GM06990 (cell line): ENCODE measurements at regions not wholly inside any gene's neighbourhood (a gene's known extent, or its start where the extent isn't known, plus 50 kb on each side); places are given as distances from the start of the nearest gene placed in this dataset.

ENCODE experiments used
- DNase-seq: peaks from one replicate; pipeline ENCODE4 v3.0.0-alpha.2; 2011; ENCODE audit not compliant: insufficient read length; ENCODE audit errors: extremely low read depth
- H3K27me3 ChIP-seq: replicated peaks from 2 replicates; pipeline ENCODE4 v1.6.0; 2011; ENCODE audit warnings: low read length; ENCODE audit not compliant: control insufficient read depth, insufficient read depth
- H3K36me3 ChIP-seq: 2 replicates; pipeline ENCODE4 v1.5.1; 2011; ENCODE audit warnings: low read length; ENCODE audit not compliant: control insufficient read depth, insufficient read depth
- H3K4me3 ChIP-seq: replicated peaks from 2 replicates; pipeline ENCODE4 v1.5.1; 2011; ENCODE audit warnings: low read depth, mild to moderate bottlenecking, control low read depth, low read length
- TF ChIP-seq, protein P1 (sequence below): IDR thresholded peaks from 2 replicates; pipeline ENCODE4 v1.5.1; 2011; ENCODE audit warnings: low read length, control low read depth, mild to moderate bottlenecking, inconsistent platforms; ENCODE audit not compliant: insufficient read depth, poor library complexity, severe bottlenecking

DNA sequence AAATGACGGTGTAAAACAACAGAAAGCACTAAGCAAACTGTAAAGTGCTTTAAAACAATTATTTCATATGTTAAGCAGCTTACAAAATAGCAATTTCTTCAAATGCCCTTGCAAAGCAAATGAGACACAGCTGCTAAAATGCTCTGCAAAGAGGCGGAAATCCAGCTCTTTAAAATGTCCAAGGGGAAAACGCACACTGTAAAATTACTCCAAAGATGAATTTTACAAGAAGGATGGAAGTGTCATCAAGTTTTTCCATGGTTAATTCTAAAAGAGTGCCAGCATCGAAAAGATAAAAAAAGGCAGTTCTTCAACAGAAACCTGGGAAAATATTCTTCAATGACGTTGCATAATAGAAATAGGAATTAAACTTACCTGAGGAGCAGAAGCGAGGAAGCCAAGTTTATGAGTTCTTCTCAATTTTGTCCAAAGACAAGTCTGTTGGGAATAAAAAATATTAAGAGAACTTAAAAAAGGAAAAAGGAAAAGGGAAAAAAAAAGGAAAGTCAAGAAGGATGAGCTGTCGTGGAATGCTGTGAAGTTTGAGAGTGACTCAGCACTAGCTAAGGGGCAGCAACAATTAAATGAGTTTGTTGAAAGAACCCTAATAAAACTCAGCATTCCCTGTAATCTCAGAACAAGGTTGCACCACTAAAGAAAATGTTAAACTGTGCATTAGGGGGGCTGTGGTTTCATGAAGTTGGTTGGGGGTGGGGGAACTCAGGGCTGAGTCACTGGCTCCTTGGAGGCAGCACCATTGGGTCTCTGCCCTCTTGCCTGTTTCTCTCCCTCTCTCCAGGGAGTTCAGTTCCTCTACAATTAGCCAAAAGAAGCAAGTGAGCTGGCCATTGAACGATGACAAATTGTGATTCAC, 64.2 kb upstream of the BLID start:
- Histone ChIP-seq H3K27me3 (no peaks in the 10 kb centered on the region), H3K36me3 (no peaks in the 10 kb centered on the region), H3K4me3 (no peak overlapping the region)
- TF ChIP-seq, protein P1, sequence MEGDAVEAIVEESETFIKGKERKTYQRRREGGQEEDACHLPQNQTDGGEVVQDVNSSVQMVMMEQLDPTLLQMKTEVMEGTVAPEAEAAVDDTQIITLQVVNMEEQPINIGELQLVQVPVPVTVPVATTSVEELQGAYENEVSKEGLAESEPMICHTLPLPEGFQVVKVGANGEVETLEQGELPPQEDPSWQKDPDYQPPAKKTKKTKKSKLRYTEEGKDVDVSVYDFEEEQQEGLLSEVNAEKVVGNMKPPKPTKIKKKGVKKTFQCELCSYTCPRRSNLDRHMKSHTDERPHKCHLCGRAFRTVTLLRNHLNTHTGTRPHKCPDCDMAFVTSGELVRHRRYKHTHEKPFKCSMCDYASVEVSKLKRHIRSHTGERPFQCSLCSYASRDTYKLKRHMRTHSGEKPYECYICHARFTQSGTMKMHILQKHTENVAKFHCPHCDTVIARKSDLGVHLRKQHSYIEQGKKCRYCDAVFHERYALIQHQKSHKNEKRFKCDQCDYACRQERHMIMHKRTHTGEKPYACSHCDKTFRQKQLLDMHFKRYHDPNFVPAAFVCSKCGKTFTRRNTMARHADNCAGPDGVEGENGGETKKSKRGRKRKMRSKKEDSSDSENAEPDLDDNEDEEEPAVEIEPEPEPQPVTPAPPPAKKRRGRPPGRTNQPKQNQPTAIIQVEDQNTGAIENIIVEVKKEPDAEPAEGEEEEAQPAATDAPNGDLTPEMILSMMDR, result no peak
- DNase-seq, result no peak

DNA sequence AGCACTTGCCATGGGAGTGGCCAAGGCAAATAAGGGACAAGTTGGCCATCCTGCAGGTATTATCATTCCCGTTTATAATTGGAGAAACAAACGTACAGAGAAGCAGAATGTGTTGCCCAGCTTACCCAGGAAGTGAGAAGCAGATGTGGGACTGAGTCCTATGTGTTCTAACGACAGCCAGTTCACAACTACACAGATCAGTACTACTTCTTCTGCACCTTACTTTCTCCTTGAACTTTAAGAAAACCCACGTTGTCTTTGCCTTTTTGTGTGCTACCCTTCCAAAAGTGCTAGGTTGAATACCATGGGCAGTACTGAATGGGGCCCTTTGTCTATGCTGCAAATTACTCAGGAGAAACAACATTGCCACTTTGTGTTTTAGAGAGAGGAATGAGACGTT, 62.8 kb upstream of the BLID start:
- no peak for DNase-seq
- no peaks in the 10 kb centered on the region for H3K36me3 ChIP-seq
- H3K4me3 ChIP-seq, result no peak overlapping the region
- H3K27me3 ChIP-seq, result no peaks in the 10 kb centered on the region
- TF ChIP-seq, protein P1, result no peak

DNA sequence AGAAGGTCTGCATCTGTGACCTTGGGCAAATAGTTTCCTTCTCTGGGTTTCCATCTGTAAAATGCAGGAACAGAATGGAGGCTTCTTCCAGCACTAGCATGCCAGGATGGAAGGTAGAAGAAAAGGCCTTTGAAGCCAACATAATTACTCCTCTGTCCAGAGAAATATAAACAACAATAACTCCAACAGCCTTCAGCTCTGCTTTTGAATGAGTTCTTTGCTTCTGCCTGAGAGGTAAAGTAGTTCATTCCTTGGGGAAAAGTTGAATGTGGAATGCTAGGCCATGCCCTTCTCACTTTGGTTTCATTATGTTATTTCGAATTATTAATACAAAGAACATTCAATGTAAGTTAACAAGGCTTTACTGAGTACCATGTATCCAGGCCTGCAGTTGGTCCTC, 61.2 kb upstream of the BLID start:
- DNase-seq, result no peak
- Histone ChIP-seq H3K36me3 (no peaks in the 10 kb centered on the region), H3K4me3 (no peak overlapping the region), H3K27me3 (no peaks in the 10 kb centered on the region; the same call in 1 of the 2 replicates)
- TF ChIP-seq, protein P1, result no peak

DNA sequence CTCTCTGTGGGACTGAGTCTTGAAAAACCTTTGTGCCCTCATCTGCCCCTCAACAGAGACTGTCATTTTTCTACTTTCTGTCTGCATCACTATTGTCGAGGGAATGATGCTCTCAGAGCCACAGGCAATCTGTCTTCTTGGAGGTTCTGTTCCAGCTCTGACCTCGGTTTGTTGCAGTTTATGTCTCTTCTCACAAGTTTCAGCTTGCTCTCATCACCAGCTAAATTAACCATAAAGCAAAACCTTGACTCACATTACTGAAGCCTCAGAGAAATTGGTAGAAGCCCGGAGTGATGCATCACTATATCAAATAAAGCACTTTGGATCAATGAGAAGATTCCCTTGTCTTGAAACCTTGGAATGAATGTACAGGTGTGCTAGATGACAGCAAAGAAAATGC, 60.6 kb upstream of the BLID start:
- Histone ChIP-seq H3K36me3 (no peaks in the 10 kb centered on the region), H3K4me3 (no peak overlapping the region), H3K27me3 (no peaks in the 10 kb centered on the region; the same call in 1 of the 2 replicates)
- DNase-seq, result no peak
- TF ChIP-seq, protein P1, result no peak

DNA sequence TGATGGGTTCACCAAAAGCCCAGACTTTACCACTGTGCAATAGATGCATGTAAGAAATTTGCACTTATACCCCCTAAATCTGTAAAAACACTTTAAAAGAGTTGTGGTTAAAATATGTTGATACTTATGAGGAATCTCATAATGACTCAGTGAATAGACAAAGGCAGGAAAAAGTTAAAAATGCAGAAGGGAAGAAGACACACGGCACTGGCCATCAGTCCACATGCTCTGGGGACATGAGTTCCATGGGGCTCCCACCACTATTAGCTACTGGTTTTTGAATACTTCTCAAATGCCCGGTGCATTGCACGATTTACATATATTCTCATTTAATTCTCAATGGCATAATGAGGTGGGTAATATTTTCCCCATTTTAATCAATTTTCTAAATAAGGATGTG, 59.3 kb upstream of the BLID start:
- DNase-seq, result no peak
- no peaks in the 10 kb centered on the region for H3K36me3 ChIP-seq
- TF ChIP-seq, protein P1, result no peak
- H3K27me3 ChIP-seq, result no peaks in the 10 kb centered on the region; the same call in 1 of the 2 replicates
- H3K4me3 ChIP-seq, result no peak overlapping the region

DNA sequence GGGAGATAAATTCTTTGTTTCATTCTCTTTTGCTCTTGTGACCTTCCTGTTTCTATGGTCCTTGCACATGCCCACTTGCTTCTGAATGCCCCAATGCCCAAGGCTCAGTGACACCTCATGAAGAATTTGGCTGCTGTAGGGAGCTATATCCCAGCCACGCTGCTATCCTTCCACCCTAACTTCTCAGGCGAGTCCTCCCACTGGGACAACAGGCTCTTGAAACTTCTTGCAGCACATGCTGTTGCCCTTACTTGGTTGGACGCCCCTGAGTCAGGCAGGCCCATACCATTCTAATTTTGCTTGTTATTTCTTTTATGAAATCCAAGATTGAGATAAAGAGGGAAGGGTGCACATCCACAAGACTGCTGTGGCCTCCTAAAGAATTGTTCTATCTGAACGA, 57.6 kb upstream of the BLID start:
- no peaks in the 10 kb centered on the region; the same call in 1 of the 2 replicates for H3K27me3 ChIP-seq
- no peaks in the 10 kb centered on the region for H3K36me3 ChIP-seq
- DNase-seq, result no peak
- TF ChIP-seq, protein P1, result no peak
- H3K4me3 ChIP-seq, result no peak overlapping the region
